GM13976 (cell line): ENCODE measurements at regions not wholly inside any gene's neighbourhood (a gene's known extent, or its start where the extent isn't known, plus 50 kb on each side); places are given as distances from the start of the nearest gene placed in this dataset.

Experiments
- DNase-seq: peaks from one replicate; pipeline ENCODE4 v3.0.0; 2012; ENCODE audit warnings: low spot score
- in situ Hi-C: fragments of 300-500 bp; cut with MboI; formaldehyde crosslinking; loops from one replicate; pipeline ENCODE4 v1.12.0; 2022; ENCODE audit warnings: low sequenced_read_pairs, mixed read lengths, inconsistent platforms; ENCODE audit not compliant: unreplicated experiment
- TF ChIP-seq, protein P1 (sequence below): IDR thresholded peaks from 2 replicates; pipeline ENCODE4 v1.5.1; 2012; ENCODE audit warnings: borderline replicate concordance, mild to moderate bottlenecking; ENCODE audit not compliant: insufficient read depth; ENCODE audit errors: extremely low read depth, missing control alignments, control extremely low read depth

DNA sequence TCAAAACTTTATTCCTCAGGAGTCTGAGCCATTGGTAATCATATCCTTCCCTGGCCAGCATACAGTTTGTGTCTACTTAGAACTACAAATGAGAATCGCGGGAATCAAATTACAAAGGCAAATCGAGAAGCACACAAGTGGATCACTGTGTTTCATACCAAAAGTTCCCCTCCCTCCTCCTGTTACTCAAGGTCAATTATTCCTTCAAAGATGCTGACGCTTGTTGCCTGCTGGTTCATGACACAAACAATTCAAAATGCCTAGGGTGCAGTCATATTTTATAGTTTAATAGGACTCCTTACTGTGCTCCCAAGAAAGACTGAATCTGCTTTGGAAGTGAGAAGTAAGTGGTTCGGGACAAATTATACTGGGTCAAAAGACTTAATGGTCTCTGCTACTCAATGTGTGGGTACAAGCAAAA, 93.0 kb upstream of the PBX1 start:
- no peak for DNase-seq
- in situ Hi-C loops, result no loop called here
- TF ChIP-seq, protein P1, sequence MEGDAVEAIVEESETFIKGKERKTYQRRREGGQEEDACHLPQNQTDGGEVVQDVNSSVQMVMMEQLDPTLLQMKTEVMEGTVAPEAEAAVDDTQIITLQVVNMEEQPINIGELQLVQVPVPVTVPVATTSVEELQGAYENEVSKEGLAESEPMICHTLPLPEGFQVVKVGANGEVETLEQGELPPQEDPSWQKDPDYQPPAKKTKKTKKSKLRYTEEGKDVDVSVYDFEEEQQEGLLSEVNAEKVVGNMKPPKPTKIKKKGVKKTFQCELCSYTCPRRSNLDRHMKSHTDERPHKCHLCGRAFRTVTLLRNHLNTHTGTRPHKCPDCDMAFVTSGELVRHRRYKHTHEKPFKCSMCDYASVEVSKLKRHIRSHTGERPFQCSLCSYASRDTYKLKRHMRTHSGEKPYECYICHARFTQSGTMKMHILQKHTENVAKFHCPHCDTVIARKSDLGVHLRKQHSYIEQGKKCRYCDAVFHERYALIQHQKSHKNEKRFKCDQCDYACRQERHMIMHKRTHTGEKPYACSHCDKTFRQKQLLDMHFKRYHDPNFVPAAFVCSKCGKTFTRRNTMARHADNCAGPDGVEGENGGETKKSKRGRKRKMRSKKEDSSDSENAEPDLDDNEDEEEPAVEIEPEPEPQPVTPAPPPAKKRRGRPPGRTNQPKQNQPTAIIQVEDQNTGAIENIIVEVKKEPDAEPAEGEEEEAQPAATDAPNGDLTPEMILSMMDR, result no peak

- TF ChIP-seq, protein P1, result no peak
- in situ Hi-C loops, result no loop called here
- no peak for DNase-seq
Measured at GRCh38 chr1:164466429-164466828, 92.6 kb upstream of the PBX1 start.

GRCh38 chr1:164470996-164471395, 88.0 kb upstream of the PBX1 start:
- in situ Hi-C loops, result no loop called here
- no peak for DNase-seq
- TF ChIP-seq, protein P1, result no peak

DNA sequence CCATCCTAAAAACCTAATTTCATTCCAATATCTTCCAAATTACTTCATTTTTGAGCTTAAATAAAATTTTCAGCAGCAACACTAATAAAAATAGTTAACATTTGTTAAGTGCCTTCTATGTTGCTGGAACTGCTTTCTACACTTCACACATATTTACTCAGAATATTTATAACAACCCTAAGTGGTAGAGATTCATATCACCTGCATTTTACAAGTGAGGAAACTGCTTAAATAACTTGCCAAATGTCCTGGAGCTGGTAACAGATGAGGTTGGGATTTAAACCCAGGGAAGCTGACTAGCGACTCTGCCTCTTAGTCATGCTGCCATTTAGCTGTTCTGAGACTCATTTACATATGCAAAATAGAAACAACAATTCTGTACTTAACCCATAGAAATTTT, 86.1 kb upstream of the PBX1 start:
- DNase-seq, result no peak
- TF ChIP-seq, protein P1, result no peak
- in situ Hi-C loops, result no loop called here

- no peak for DNase-seq
- TF ChIP-seq, protein P1, result no peak
- in situ Hi-C loops, result no loop called here
Measured at GRCh38 chr1:164473544-164473943, 85.4 kb upstream of the PBX1 start.

- in situ Hi-C loops, result no loop called here
- DNase-seq, result no peak
- TF ChIP-seq, protein P1, result no peak
Measured at GRCh38 chr1:164475834-164476233, 83.2 kb upstream of the PBX1 start.

DNA sequence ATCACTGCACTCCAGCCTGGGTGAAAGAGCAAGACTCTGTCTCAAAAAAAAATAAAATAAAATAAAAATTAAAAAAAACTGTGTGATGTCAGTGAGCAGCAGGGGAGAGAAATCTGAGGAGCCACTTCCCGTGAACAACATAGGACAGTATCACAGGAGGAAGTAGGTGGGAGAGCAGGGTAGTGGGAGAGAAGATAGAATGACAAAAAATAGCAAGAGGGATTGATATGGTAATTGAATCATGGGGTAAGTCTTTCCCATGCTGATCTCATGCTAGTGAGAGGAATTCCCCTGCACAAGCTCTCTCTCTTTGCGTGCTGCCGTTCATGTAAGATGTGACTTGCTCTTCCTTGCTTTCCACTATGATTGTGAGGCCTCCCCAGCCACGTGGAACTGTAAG, 81.6 kb upstream of the PBX1 start:
- no peak for DNase-seq
- in situ Hi-C loops, result no loop called here
- TF ChIP-seq, protein P1, result no peak
